ENCODE measurements at regions not wholly inside any gene's neighbourhood (a gene's known extent, or its start where the extent isn't known, plus 50 kb on each side); places are given as distances from the start of the nearest gene placed in this dataset.

- Histone ChIP-seq H3K27ac (no peak overlapping the region), H3K9me3 (peaks cover 0 to 49% (median 9%) of the 10 kb centered on the region in 11 donors), H3K36me3 (no peaks in the 10 kb centered on the region), H3K4me1 (no peaks in the 10 kb centered on the region), H3K27me3 (no peaks in the 10 kb centered on the region), H3K4me3 (no peak overlapping the region)
- no peak for DNase-seq
- 91 to 95% methylated on average over 4 of the region's 4 CpGs for WGBS, 2 donors
- no peak for ATAC-seq
- intact Hi-C loops (cut with DNase I), result no loop called here
- no peak for TF ChIP-seq CTCF (IDR thresholded peaks at IDR 0.05)
Observed at GRCh38 chr4:149218672-149219071, 597.0 kb downstream of the IQCM start.

GRCh38 chr4:149214301-149214700 lies 601.3 kb downstream of the IQCM start:
- Histone ChIP-seq H3K27me3 (no peaks in the 10 kb centered on the region), H3K9me3 (peaks cover 0 to 5% (median 0%) of the 10 kb centered on the region in 11 donors), H3K27ac (no peak overlapping the region), H3K36me3 (no peaks in the 10 kb centered on the region), H3K4me3 (no peak overlapping the region), H3K4me1 (no peaks in the 10 kb centered on the region)
- ATAC-seq, result no peak
- intact Hi-C loops (cut with DNase I), result no loop called here
- no peak for DNase-seq
- no peak for TF ChIP-seq CTCF (IDR thresholded peaks at IDR 0.05)

- WGBS, 2 donors, result 79 to 84% methylated on average over 1 of the region's 1 CpG
- no peak overlapping the region for H3K4me3 ChIP-seq
- H3K9me3 ChIP-seq, result no peaks in the 10 kb centered on the region
- H3K27me3 ChIP-seq, result no peaks in the 10 kb centered on the region
- DNase-seq (no peak), ATAC-seq (no peak)
- H3K27ac ChIP-seq, result no peak overlapping the region
- no peak for TF ChIP-seq CTCF (IDR thresholded peaks at IDR 0.05)
- intact Hi-C loops (cut with DNase I), result loop anchor here in 1 of 10 donors (2.0 kb wide), 1 partner anchor 627 kb away; no protein-coding TSS in a partner anchor
- no peaks in the 10 kb centered on the region for H3K4me1 ChIP-seq
- H3K36me3 ChIP-seq, result no peaks in the 10 kb centered on the region
Observed at GRCh38 chr4:149211876-149212275, 603.8 kb downstream of the IQCM start.

GRCh38 chr4:149203256-149204001 lies 612.2 kb downstream of the IQCM start:
- no peaks in the 10 kb centered on the region for H3K27me3 ChIP-seq
- H3K4me3 ChIP-seq, result no peak overlapping the region
- 22 to 28% methylated on average over 4 of the region's 4 CpGs for WGBS, 2 donors
- TF ChIP-seq CTCF (IDR thresholded peaks at IDR 0.05), result no peak
- H3K27ac ChIP-seq, result peak overlapping the region in 8 of 10 donors; percentile 37 to 77 (median 62)
- peaks cover 0 to 18% (median 7%) of the 10 kb centered on the region in 9 donors for H3K4me1 ChIP-seq
- DNase-seq (peak; percentile 17 to 77), ATAC-seq (peak; percentile 87 to 99 (median 98))
- H3K36me3 ChIP-seq, result no peaks in the 10 kb centered on the region
- no peaks in the 10 kb centered on the region for H3K9me3 ChIP-seq
- intact Hi-C loops (cut with DNase I), result no loop called here
